GM12878 (cell line): ENCODE measurements at regions not wholly inside any gene's neighbourhood (a gene's known extent, or its start where the extent isn't known, plus 50 kb on each side); places are given as distances from the start of the nearest gene placed in this dataset.

Experiments used
- ATAC-seq: fragments of 200-7000 bp; cut with Tn5 transposase; 3 replicates; pipeline ENCODE4 v1.9.1; 2020; ENCODE audit warnings: mild to moderate bottlenecking, moderate library complexity
- BruUV-seq: library from RNA; stranded (reverse); fragments of 400-500 nt; replicated peaks from 2 replicates; lab custom pipeline; 2021; lab: Mats Ljungman, UMichigan
- CTCF ChIA-PET: fragments of 300-600 bp; sonication (Branson Sonifier 250); formaldehyde crosslinking; extraction: SDS; loops from one replicate; lab custom pipeline; 2021; ENCODE audit warnings: inconsistent platforms; lab: Yijun Ruan, JAX
- POLR2A ChIA-PET: fragments of 350-600 bp; formaldehyde crosslinking; extraction: SDS; loops from one replicate; lab custom pipeline; 2021; ENCODE audit warnings: inconsistent platforms; lab: Charles Lee
- RAD21 ChIA-PET: fragments of 300-600 bp; sonication (Branson Sonifier 250); formaldehyde crosslinking; loops from one replicate; lab custom pipeline; 2023; ENCODE audit warnings: antibody characterized with exemption; ENCODE audit not compliant: unreplicated experiment; lab: Charles Lee
- SMC1A ChIA-PET: fragments of 300-600 bp; sonication (Branson Sonifier 250); formaldehyde crosslinking; loops from one replicate; lab custom pipeline; 2023; ENCODE audit not compliant: unreplicated experiment, uncharacterized antibody; lab: Charles Lee
- DNase-seq: peaks from one replicate; pipeline ENCODE4 v3.0.0-alpha.2; 2011; ENCODE audit warnings: low read depth, low spot score
- FAIRE-seq: peaks from 3 replicates; lab custom pipeline; 2011; peaks lifted over from hg19 to GRCh38; lab: Jason Lieb, UNC
- H2AFZ ChIP-seq: 2 replicates; pipeline ENCODE4 v1.6.0; 2011; ENCODE audit warnings: low read depth, low read length, control low read depth; ENCODE audit not compliant: control insufficient read depth
- H3K27ac ChIP-seq: 2 replicates; pipeline ENCODE4 v1.5.1; 2011; ENCODE audit warnings: control low read depth; ENCODE audit not compliant: control insufficient read depth, insufficient read depth
- H3K27me3 ChIP-seq, 2 experiments: replicated peaks in 1 of 2; 2 replicates each; pipeline versions ENCODE4 v1.6.0 to v1.6.1; 2011; ENCODE audit warnings: low read length in 1 of 2; ENCODE audit not compliant: control insufficient read depth in 2 of 2, insufficient read depth in 2 of 2
- H3K36me3 ChIP-seq, 2 experiments: 2 replicates each; pipeline ENCODE4 v1.5.1; 2011; ENCODE audit warnings: low read length in 1 of 2; ENCODE audit not compliant: control insufficient read depth in 2 of 2, insufficient read depth in 2 of 2
- H3K4me1 ChIP-seq: 2 replicates; pipeline ENCODE4 v1.6.1; 2011; ENCODE audit warnings: mild to moderate bottlenecking, low read length, moderate library complexity, mixed read lengths; ENCODE audit not compliant: control insufficient read depth, insufficient read depth
- H3K4me2 ChIP-seq: 2 replicates; pipeline ENCODE4 v1.6.0; 2011; ENCODE audit warnings: control low read depth; ENCODE audit not compliant: control insufficient read depth, insufficient read depth
- H3K4me3 ChIP-seq: fragments of 200-600 bp; sonication (generic); 2 replicates; pipeline ENCODE4 v1.5.1; 2016
- H3K79me2 ChIP-seq: 2 replicates; pipeline ENCODE4 v1.6.0; 2011; ENCODE audit warnings: low read length; ENCODE audit not compliant: control insufficient read depth, insufficient read depth
- H3K9ac ChIP-seq: 2 replicates; pipeline ENCODE4 v1.8.0; 2011; ENCODE audit warnings: low read length, control low read depth, mixed read lengths; ENCODE audit not compliant: control insufficient read depth, insufficient read depth
- H3K9me3 ChIP-seq: replicated peaks from 3 replicates; pipeline ENCODE4 v1.5.1; 2011; ENCODE audit warnings: mild to moderate bottlenecking, low read length; ENCODE audit not compliant: control insufficient read depth, insufficient read depth
- H4K20me1 ChIP-seq: 2 replicates; pipeline ENCODE4 v1.6.0; 2011; ENCODE audit not compliant: control insufficient read depth, insufficient read depth
- BCL11A ChIP-seq: IDR thresholded peaks from 2 replicates; pipeline ENCODE4 v1.6.1; 2011; ENCODE audit warnings: low read depth, low read length
- CHD2 ChIP-seq: IDR thresholded peaks from 2 replicates; pipeline ENCODE4 v1.6.1; 2011; ENCODE audit warnings: low read depth, low read length, improper control_type of control experiment, borderline replicate concordance
- EED ChIP-seq: sonication (generic); IDR thresholded peaks from 2 replicates; pipeline ENCODE4 v1.6.1; 2016; ENCODE audit warnings: antibody characterized with exemption, low read depth
- EP300 ChIP-seq, 2 experiments: fragments of 150-350 bp in 1 of 2; IDR thresholded peaks; 2 replicates each; pipeline ENCODE4 v1.6.1; 2011 to 2012; ENCODE audit warnings: low read depth in 2 of 2, low read length in 2 of 2, borderline replicate concordance in 1 of 2, improper control_type of control experiment in 1 of 2, inconsistent platforms in 1 of 2; ENCODE audit not compliant: control insufficient read depth in 1 of 2
- EZH2 ChIP-seq: IDR thresholded peaks from 2 replicates; pipeline ENCODE4 v1.6.1; 2012; ENCODE audit warnings: low read depth, mild to moderate bottlenecking, control low read depth, inconsistent platforms, low read length, borderline replicate concordance; ENCODE audit not compliant: control insufficient read depth
- FOS ChIP-seq: IDR thresholded peaks from 3 replicates; pipeline ENCODE4 v1.6.1; 2011; ENCODE audit warnings: borderline replicate concordance; ENCODE audit not compliant: insufficient read length; ENCODE audit errors: extremely low read depth
- MEF2A ChIP-seq: IDR thresholded peaks from 2 replicates; pipeline ENCODE4 v1.6.1; 2011; ENCODE audit warnings: low read depth, mild to moderate bottlenecking, low read length, moderate library complexity; ENCODE audit not compliant: insufficient read depth
- RAD21 ChIP-seq: IDR thresholded peaks from 2 replicates; pipeline ENCODE4 v1.6.1; 2011; ENCODE audit warnings: mild to moderate bottlenecking, low read depth, low read length, moderate library complexity; ENCODE audit not compliant: insufficient read depth
- STAT3 ChIP-seq: IDR thresholded peaks from 2 replicates; pipeline ENCODE4 v1.6.1; 2011; ENCODE audit warnings: low read depth, low read length, improper control_type of control experiment
- TARDBP ChIP-seq: IDR thresholded peaks from 2 replicates; pipeline ENCODE4 v1.6.1; 2016; ENCODE audit warnings: borderline replicate concordance
- ZNF384 ChIP-seq: IDR thresholded peaks from 2 replicates; pipeline ENCODE4 v1.6.1; 2012; ENCODE audit warnings: low read depth, mild to moderate bottlenecking, low read length, improper control_type of control experiment, borderline replicate concordance
- WGBS: methylation state at CpG from one replicate; pipeline ENCODE4 v1.1.6; 2016; ENCODE audit warnings: low lambda C conversion rate; ENCODE audit not compliant: insufficient replicate concordance, insufficient coverage; ENCODE audit errors: missing lambda C conversion rate; 5-methylcytosine and 5-hydroxymethylcytosine counted together
- in situ Hi-C: fragments of 300-500 bp; cut with MboI; formaldehyde crosslinking; loops from 9 replicates; pipeline ENCODE4 v1.14.3; 2018; ENCODE audit warnings: mixed read lengths
- intact Hi-C: fragments of 100-400 bp; cut with micrococcal nuclease; formaldehyde crosslinking; loops from one replicate; pipeline ENCODE4 v1.14.2; 2022; ENCODE audit not compliant: unreplicated experiment
- TF ChIP-seq, protein P1 (sequence below): fragments of 450-650 bp; IDR thresholded peaks from 2 replicates; pipeline ENCODE4 v1.6.1; 2016; ENCODE audit warnings: mild to moderate bottlenecking, moderate library complexity, borderline replicate concordance
- TF ChIP-seq, protein P2 (sequence below): fragments of 450-650 bp; IDR thresholded peaks from 2 replicates; pipeline ENCODE4 v1.6.1; 2018; ENCODE audit warnings: borderline replicate concordance, mild to moderate bottlenecking; ENCODE audit not compliant: partially characterized antibody
- TF ChIP-seq, protein P3 (sequence below): IDR thresholded peaks from 2 replicates; pipeline ENCODE4 v1.6.1; 2012; ENCODE audit warnings: mild to moderate bottlenecking, low read depth, low read length

DNA sequence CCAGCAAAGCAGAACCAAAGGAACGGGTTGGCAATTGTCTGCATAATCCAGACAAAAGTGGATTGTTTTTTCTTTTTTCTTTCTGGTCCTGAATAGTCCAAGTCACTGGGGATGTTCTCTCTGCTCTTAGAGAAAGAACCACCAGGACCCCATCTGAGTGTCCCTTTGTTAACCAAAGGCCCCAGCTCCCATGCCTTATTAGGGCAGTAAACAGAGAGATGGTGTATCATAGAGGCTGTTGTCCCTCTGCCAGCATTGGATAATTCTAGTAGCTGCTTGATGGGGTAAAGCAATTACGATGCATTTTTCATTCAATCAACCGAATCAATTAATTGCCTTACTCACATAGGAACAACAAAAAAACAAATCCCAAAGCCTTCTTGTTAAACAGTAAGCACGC, 213.0 kb downstream of the BUB3 start:
- Histone ChIP-seq H2AFZ (no peak overlapping the region), H3K4me2 (no peak overlapping the region), H3K4me3 (no peak overlapping the region), H3K27ac (no peak overlapping the region), H4K20me1 (no peaks in the 10 kb centered on the region), H3K9ac (no peak overlapping the region), H3K36me3 (no peaks in the 10 kb centered on the region), H3K79me2 (no peaks in the 10 kb centered on the region), H3K27me3 (no peaks in the 10 kb centered on the region), H3K9me3 (peaks cover 5% of the 10 kb centered on the region; the same call in 1 of the 3 replicates), H3K4me1 (no peaks in the 10 kb centered on the region)
- ATAC-seq (no peak), DNase-seq (no peak), FAIRE-seq (no peak)
- POLR2A ChIA-PET: no interaction called here
- in situ Hi-C loops (no loop called here), intact Hi-C loops (no loop called here)
- SMC1A ChIA-PET: interaction anchor here (1.1 kb wide), 1 partner anchor 8 kb away, joined by 3 read pairs; no protein-coding TSS in a partner anchor
- WGBS: 43% methylated on average over 4 of the region's 4 CpGs
- no TSS peak for BruUV-seq
- RAD21 ChIA-PET: no interaction called here
- CTCF ChIA-PET: interaction anchor here (1.0 kb wide), 1 partner anchor 8 kb away, joined by 3 read pairs; no protein-coding TSS in a partner anchor
- TF ChIP-seq FOS (no peak), BCL11A (no peak), ZNF384 (no peak), EZH2 (no peak), RAD21 (no peak), EED (no peak), STAT3 (no peak), CHD2 (no peak), TARDBP (no peak), EP300 (IDR thresholded peaks at IDR 0.05; ENCODE audit: borderline replicate concordance in 1 of 2, control insufficient read depth in 1 of 2, low read depth in 2 of 2, low read length in 2 of 2) (no peak), MEF2A (no peak)
- TF ChIP-seq, protein P1, sequence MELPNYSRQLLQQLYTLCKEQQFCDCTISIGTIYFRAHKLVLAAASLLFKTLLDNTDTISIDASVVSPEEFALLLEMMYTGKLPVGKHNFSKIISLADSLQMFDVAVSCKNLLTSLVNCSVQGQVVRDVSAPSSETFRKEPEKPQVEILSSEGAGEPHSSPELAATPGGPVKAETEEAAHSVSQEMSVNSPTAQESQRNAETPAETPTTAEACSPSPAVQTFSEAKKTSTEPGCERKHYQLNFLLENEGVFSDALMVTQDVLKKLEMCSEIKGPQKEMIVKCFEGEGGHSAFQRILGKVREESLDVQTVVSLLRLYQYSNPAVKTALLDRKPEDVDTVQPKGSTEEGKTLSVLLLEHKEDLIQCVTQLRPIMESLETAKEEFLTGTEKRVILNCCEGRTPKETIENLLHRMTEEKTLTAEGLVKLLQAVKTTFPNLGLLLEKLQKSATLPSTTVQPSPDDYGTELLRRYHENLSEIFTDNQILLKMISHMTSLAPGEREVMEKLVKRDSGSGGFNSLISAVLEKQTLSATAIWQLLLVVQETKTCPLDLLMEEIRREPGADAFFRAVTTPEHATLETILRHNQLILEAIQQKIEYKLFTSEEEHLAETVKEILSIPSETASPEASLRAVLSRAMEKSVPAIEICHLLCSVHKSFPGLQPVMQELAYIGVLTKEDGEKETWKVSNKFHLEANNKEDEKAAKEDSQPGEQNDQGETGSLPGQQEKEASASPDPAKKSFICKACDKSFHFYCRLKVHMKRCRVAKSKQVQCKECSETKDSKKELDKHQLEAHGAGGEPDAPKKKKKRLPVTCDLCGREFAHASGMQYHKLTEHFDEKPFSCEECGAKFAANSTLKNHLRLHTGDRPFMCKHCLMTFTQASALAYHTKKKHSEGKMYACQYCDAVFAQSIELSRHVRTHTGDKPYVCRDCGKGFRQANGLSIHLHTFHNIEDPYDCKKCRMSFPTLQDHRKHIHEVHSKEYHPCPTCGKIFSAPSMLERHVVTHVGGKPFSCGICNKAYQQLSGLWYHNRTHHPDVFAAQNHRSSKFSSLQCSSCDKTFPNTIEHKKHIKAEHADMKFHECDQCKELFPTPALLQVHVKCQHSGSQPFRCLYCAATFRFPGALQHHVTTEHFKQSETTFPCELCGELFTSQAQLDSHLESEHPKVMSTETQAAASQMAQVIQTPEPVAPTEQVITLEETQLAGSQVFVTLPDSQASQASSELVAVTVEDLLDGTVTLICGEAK: no peak
- TF ChIP-seq, protein P2, sequence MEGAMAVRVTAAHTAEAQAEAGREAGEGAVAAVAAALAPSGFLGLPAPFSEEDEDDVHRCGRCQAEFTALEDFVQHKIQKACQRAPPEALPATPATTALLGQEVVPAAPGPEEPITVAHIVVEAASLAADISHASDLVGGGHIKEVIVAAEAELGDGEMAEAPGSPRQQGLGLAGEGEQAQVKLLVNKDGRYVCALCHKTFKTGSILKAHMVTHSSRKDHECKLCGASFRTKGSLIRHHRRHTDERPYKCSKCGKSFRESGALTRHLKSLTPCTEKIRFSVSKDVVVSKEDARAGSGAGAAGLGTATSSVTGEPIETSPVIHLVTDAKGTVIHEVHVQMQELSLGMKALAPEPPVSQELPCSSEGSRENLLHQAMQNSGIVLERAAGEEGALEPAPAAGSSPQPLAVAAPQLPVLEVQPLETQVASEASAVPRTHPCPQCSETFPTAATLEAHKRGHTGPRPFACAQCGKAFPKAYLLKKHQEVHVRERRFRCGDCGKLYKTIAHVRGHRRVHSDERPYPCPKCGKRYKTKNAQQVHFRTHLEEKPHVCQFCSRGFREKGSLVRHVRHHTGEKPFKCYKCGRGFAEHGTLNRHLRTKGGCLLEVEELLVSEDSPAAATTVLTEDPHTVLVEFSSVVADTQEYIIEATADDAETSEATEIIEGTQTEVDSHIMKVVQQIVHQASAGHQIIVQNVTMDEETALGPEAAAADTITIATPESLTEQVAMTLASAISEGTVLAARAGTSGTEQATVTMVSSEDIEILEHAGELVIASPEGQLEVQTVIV: no peak
- TF ChIP-seq, protein P3, sequence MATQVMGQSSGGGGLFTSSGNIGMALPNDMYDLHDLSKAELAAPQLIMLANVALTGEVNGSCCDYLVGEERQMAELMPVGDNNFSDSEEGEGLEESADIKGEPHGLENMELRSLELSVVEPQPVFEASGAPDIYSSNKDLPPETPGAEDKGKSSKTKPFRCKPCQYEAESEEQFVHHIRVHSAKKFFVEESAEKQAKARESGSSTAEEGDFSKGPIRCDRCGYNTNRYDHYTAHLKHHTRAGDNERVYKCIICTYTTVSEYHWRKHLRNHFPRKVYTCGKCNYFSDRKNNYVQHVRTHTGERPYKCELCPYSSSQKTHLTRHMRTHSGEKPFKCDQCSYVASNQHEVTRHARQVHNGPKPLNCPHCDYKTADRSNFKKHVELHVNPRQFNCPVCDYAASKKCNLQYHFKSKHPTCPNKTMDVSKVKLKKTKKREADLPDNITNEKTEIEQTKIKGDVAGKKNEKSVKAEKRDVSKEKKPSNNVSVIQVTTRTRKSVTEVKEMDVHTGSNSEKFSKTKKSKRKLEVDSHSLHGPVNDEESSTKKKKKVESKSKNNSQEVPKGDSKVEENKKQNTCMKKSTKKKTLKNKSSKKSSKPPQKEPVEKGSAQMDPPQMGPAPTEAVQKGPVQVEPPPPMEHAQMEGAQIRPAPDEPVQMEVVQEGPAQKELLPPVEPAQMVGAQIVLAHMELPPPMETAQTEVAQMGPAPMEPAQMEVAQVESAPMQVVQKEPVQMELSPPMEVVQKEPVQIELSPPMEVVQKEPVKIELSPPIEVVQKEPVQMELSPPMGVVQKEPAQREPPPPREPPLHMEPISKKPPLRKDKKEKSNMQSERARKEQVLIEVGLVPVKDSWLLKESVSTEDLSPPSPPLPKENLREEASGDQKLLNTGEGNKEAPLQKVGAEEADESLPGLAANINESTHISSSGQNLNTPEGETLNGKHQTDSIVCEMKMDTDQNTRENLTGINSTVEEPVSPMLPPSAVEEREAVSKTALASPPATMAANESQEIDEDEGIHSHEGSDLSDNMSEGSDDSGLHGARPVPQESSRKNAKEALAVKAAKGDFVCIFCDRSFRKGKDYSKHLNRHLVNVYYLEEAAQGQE: no peak
